ENCODE measurements at regions not wholly inside any gene's neighbourhood (a gene's known extent, or its start where the extent isn't known, plus 50 kb on each side); places are given as distances from the start of the nearest gene placed in this dataset.

GRCh38 chr18:2356906-2357305 is 214.4 kb downstream of the METTL4 start:
- no peaks in the 10 kb centered on the region for H3K4me1 Mint-ChIP-seq (ENCODE audit: low read depth)
- DNase-seq: no peak
- peaks cover 3% of the 10 kb centered on the region for H3K27me3 Mint-ChIP-seq (ENCODE audit: low read depth)
- H3K4me3 Mint-ChIP-seq: no peak overlapping the region
- ATAC-seq: no peak
- H3K9me3 Mint-ChIP-seq: no peaks in the 10 kb centered on the region
- no peaks in the 10 kb centered on the region for H3K36me3 Mint-ChIP-seq (ENCODE audit: insufficient read depth)

- ATAC-seq: no peak
- Mint-ChIP-seq H3K4me1 (ENCODE audit: low read depth) (no peaks in the 10 kb centered on the region), H3K36me3 (ENCODE audit: insufficient read depth) (no peaks in the 10 kb centered on the region), H3K27me3 (ENCODE audit: low read depth) (peaks cover 7% of the 10 kb centered on the region), H3K9me3 (no peaks in the 10 kb centered on the region), H3K4me3 (no peak overlapping the region)
- no peak for DNase-seq
These were observed 210.4 kb downstream of the METTL4 start for GRCh38 chr18:2360861-2361260.

- Mint-ChIP-seq H3K4me1 (ENCODE audit: low read depth) (no peaks in the 10 kb centered on the region), H3K36me3 (ENCODE audit: insufficient read depth) (no peaks in the 10 kb centered on the region), H3K4me3 (no peak overlapping the region), H3K27me3 (ENCODE audit: low read depth) (peaks cover 7% of the 10 kb centered on the region), H3K9me3 (peaks cover 2% of the 10 kb centered on the region)
- DNase-seq (no peak), ATAC-seq (no peak)
These were observed 203.2 kb downstream of the METTL4 start for GRCh38 chr18:2368102-2368501.

- Mint-ChIP-seq H3K27me3 (ENCODE audit: low read depth) (peaks cover 36% of the 10 kb centered on the region), H3K4me3 (no peak overlapping the region), H3K4me1 (ENCODE audit: low read depth) (no peaks in the 10 kb centered on the region), H3K36me3 (ENCODE audit: insufficient read depth) (no peaks in the 10 kb centered on the region), H3K9me3 (peaks cover 6% of the 10 kb centered on the region)
- ATAC-seq: no peak
- DNase-seq: no peak
These were observed 194.6 kb downstream of the METTL4 start for GRCh38 chr18:2376707-2377106.

- ATAC-seq (no peak), DNase-seq (no peak)
- H3K36me3 Mint-ChIP-seq (ENCODE audit: insufficient read depth): no peaks in the 10 kb centered on the region
- no peaks in the 10 kb centered on the region for H3K4me1 Mint-ChIP-seq (ENCODE audit: low read depth)
- no peaks in the 10 kb centered on the region for H3K9me3 Mint-ChIP-seq
- peaks cover 34% of the 10 kb centered on the region for H3K27me3 Mint-ChIP-seq (ENCODE audit: low read depth)
- H3K4me3 Mint-ChIP-seq: no peak overlapping the region
These were observed 191.2 kb downstream of the METTL4 start for GRCh38 chr18:2380101-2380500.

- no peaks in the 10 kb centered on the region for H3K4me1 Mint-ChIP-seq (ENCODE audit: low read depth)
- H3K4me3 Mint-ChIP-seq: no peak overlapping the region
- H3K36me3 Mint-ChIP-seq (ENCODE audit: insufficient read depth): no peaks in the 10 kb centered on the region
- DNase-seq (no peak), ATAC-seq (no peak)
- no peaks in the 10 kb centered on the region for H3K9me3 Mint-ChIP-seq
- H3K27me3 Mint-ChIP-seq (ENCODE audit: low read depth): peaks cover 25% of the 10 kb centered on the region
These were observed 189.8 kb downstream of the METTL4 start for GRCh38 chr18:2381539-2381938.

GRCh38 chr18:2387588-2387987 is 183.7 kb downstream of the METTL4 start:
- Mint-ChIP-seq H3K4me3 (no peak overlapping the region), H3K27me3 (ENCODE audit: low read depth) (no peaks in the 10 kb centered on the region), H3K9me3 (peaks cover 8% of the 10 kb centered on the region), H3K4me1 (ENCODE audit: low read depth) (no peaks in the 10 kb centered on the region), H3K36me3 (ENCODE audit: insufficient read depth) (no peaks in the 10 kb centered on the region)
- ATAC-seq (no peak), DNase-seq (no peak)

GRCh38 chr18:2390158-2390557 is 181.1 kb downstream of the METTL4 start:
- Mint-ChIP-seq H3K4me3 (no peak overlapping the region), H3K9me3 (peaks cover 8% of the 10 kb centered on the region), H3K36me3 (ENCODE audit: insufficient read depth) (no peaks in the 10 kb centered on the region), H3K27me3 (ENCODE audit: low read depth) (peaks cover 5% of the 10 kb centered on the region), H3K4me1 (ENCODE audit: low read depth) (no peaks in the 10 kb centered on the region)
- DNase-seq: no peak
- ATAC-seq: no peak

- ATAC-seq (no peak), DNase-seq (no peak)
- Mint-ChIP-seq H3K36me3 (ENCODE audit: insufficient read depth) (no peaks in the 10 kb centered on the region), H3K9me3 (peaks cover 8% of the 10 kb centered on the region), H3K4me1 (ENCODE audit: low read depth) (no peaks in the 10 kb centered on the region), H3K4me3 (no peak overlapping the region), H3K27me3 (ENCODE audit: low read depth) (peaks cover 6% of the 10 kb centered on the region)
These were observed 179.8 kb downstream of the METTL4 start for GRCh38 chr18:2391470-2391869.

GRCh38 chr18:2392446-2392845 is 178.9 kb downstream of the METTL4 start:
- DNase-seq (no peak), ATAC-seq (no peak)
- Mint-ChIP-seq H3K9me3 (peaks cover 6% of the 10 kb centered on the region), H3K4me1 (ENCODE audit: low read depth) (no peaks in the 10 kb centered on the region), H3K4me3 (no peak overlapping the region), H3K36me3 (ENCODE audit: insufficient read depth) (no peaks in the 10 kb centered on the region), H3K27me3 (ENCODE audit: low read depth) (peaks cover 8% of the 10 kb centered on the region)

GRCh38 chr18:2394684-2395083 is 176.6 kb downstream of the METTL4 start:
- H3K4me3 Mint-ChIP-seq: no peak overlapping the region
- H3K27me3 Mint-ChIP-seq (ENCODE audit: low read depth): peaks cover 12% of the 10 kb centered on the region
- H3K9me3 Mint-ChIP-seq: no peaks in the 10 kb centered on the region
- ATAC-seq: no peak
- DNase-seq: no peak
- no peaks in the 10 kb centered on the region for H3K36me3 Mint-ChIP-seq (ENCODE audit: insufficient read depth)
- H3K4me1 Mint-ChIP-seq (ENCODE audit: low read depth): no peaks in the 10 kb centered on the region

- Mint-ChIP-seq H3K4me1 (ENCODE audit: low read depth) (no peaks in the 10 kb centered on the region), H3K36me3 (ENCODE audit: insufficient read depth) (no peaks in the 10 kb centered on the region), H3K27me3 (ENCODE audit: low read depth) (peaks cover 12% of the 10 kb centered on the region), H3K4me3 (no peak overlapping the region), H3K9me3 (no peaks in the 10 kb centered on the region)
- no peak for ATAC-seq
- DNase-seq: no peak
These were observed 175.7 kb downstream of the METTL4 start for GRCh38 chr18:2395427-2396161.

GRCh38 chr18:2396162-2396505 is 175.2 kb downstream of the METTL4 start:
- Mint-ChIP-seq H3K4me3 (no peak overlapping the region), H3K36me3 (ENCODE audit: insufficient read depth) (no peaks in the 10 kb centered on the region), H3K4me1 (ENCODE audit: low read depth) (no peaks in the 10 kb centered on the region), H3K27me3 (ENCODE audit: low read depth) (peaks cover 12% of the 10 kb centered on the region), H3K9me3 (no peaks in the 10 kb centered on the region)
- ATAC-seq (no peak), DNase-seq (no peak)

- ATAC-seq (no peak), DNase-seq (no peak)
- no peak overlapping the region for H3K4me3 Mint-ChIP-seq
- no peaks in the 10 kb centered on the region for H3K4me1 Mint-ChIP-seq (ENCODE audit: low read depth)
- no peaks in the 10 kb centered on the region for H3K36me3 Mint-ChIP-seq (ENCODE audit: insufficient read depth)
- peaks cover 7% of the 10 kb centered on the region for H3K27me3 Mint-ChIP-seq (ENCODE audit: low read depth)
- H3K9me3 Mint-ChIP-seq: no peaks in the 10 kb centered on the region
These were observed 170.6 kb downstream of the METTL4 start for GRCh38 chr18:2400701-2401196.

- Mint-ChIP-seq H3K9me3 (no peaks in the 10 kb centered on the region), H3K4me3 (no peak overlapping the region), H3K4me1 (ENCODE audit: low read depth) (no peaks in the 10 kb centered on the region), H3K27me3 (ENCODE audit: low read depth) (peaks cover 4% of the 10 kb centered on the region), H3K36me3 (ENCODE audit: insufficient read depth) (no peaks in the 10 kb centered on the region)
- ATAC-seq: no peak
- no peak for DNase-seq
These were observed 169.2 kb downstream of the METTL4 start for GRCh38 chr18:2402084-2402483.
